ENCODE measurements at regions not wholly inside any gene's neighbourhood (a gene's known extent, or its start where the extent isn't known, plus 50 kb on each side); places are given as distances from the start of the nearest gene placed in this dataset.

DNA sequence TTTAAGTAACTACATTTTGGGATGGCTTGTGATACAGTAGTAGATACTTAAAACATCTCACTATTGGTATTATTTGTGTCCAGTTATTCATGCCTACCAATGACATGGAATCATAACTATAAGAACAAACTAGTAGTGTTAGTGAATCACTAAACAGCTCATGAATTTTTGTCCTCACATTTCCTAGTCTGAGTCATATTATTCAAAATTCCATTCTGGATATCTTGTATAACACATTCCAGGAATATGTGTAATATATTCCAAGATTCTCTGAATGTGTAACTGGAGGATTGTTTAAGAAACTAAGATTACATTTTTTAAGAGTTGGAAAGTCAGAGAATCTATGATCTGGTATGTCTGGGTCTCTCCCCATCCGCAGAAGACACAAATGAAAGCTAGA, 565.3 kb upstream of the ZNF608 start:
- TF ChIP-seq POLR2AphosphoS5 (IDR thresholded peaks at IDR 0.05; ENCODE audit: insufficient read depth, low read depth, low read length): no peak
- TF ChIP-seq POLR2A (IDR thresholded peaks at IDR 0.05; ENCODE audit: low read depth, low read length): no peak
- no peak for TF ChIP-seq CTCF (IDR thresholded peaks at IDR 0.05; ENCODE audit: extremely low read depth in 1 of 2, insufficient read depth in 1 of 2, low read depth in 1 of 2, low read length in 2 of 2)
- TF ChIP-seq GATA2 (IDR thresholded peaks at IDR 0.05; ENCODE audit: insufficient read depth, insufficient read length, low read depth, low read length): no peak
- no peak for TF ChIP-seq EZH2 (IDR thresholded peaks at IDR 0.05; ENCODE audit: borderline replicate concordance, low read depth, low read length, severe bottlenecking)
- no peak for TF ChIP-seq MAX (IDR thresholded peaks at IDR 0.05; ENCODE audit: insufficient read depth, insufficient read length)
- peak; percentile 88 for TF ChIP-seq JUN (IDR thresholded peaks at IDR 0.05; ENCODE audit: borderline replicate concordance, insufficient read depth, insufficient read length, low read depth)
- TF ChIP-seq MYC (IDR thresholded peaks at IDR 0.05; ENCODE audit: low read depth, low read length): no peak
- TF ChIP-seq FOS (IDR thresholded peaks at IDR 0.05; ENCODE audit: borderline replicate concordance, insufficient read depth, low read length): peak; percentile 93

Measured in endothelial cell of umbilical vein (primary cell).